ENCODE measurements at regions not wholly inside any gene's neighbourhood (a gene's known extent, or its start where the extent isn't known, plus 50 kb on each side); places are given as distances from the start of the nearest gene placed in this dataset.

DNA sequence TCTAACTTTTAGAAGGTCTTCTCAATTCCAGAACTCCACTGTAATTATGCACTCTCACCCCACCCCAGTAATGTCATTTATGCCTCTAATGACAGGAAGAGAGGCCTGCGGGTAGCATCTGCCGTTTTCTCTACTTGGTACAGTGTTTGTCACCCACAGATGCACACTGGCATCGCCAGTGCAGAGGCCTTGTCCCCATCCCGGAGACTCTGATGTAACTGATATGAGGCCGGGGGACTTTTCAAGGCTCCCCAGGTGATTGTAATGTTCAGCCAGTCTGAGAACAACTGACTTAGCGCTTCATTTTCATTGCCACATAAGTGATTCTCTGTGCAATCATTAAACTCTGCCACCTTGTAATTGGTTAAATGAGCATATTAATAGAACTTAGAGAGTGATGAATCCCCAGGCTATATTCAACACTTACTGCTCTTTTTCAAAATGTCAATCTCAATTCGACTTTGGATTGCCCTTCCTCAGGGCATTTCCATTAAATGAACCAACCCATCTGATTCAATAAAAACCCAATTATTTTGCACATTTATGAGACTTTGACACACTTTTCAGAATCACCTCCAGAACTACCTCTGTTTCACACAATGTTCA is 113.2 kb downstream of the HERPUD2 start:
- peak; percentile 17 for DNase-seq

- DNase-seq: no peak
These were observed 118.8 kb downstream of the HERPUD2 start for GRCh38 chr7:35576031-35576573.

DNA sequence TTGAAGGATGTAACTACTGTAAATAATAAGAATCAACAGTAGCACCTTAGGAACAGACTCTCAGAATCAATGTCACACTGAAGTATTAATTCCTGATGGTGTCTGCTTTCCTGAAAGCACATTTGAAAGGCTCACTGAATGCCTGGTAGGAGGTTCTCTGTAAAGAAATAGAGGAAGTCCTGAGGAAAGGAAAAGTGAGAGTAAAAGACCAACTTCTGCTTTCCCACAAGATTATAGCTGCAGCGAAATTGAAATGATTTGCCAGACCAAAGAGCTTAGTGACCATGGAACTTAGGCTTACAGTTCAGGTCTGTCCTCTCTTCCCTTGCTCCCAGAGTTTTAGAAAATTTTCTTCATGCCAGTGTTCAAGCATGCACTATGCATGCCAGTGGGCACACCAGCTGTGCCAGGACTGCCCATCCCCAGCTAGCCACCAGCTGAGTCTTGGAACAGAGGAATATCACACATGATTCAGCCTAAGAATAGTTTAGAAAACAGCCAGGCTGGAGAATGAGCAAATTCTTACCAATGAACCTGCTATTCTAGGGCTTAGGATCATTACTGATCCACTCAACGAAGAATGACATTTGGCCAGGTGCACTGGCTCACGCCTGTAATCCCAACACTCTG is 123.2 kb downstream of the HERPUD2 start:
- no peak for DNase-seq

- DNase-seq: no peak
These were observed 124.0 kb downstream of the HERPUD2 start for GRCh38 chr7:35570937-35571336.

GRCh38 chr7:35565927-35566326 is 129.0 kb downstream of the HERPUD2 start:
- peak; percentile 70 for DNase-seq

- DNase-seq: no peak
These were observed 136.1 kb downstream of the HERPUD2 start for GRCh38 chr7:35558841-35559240.

DNA sequence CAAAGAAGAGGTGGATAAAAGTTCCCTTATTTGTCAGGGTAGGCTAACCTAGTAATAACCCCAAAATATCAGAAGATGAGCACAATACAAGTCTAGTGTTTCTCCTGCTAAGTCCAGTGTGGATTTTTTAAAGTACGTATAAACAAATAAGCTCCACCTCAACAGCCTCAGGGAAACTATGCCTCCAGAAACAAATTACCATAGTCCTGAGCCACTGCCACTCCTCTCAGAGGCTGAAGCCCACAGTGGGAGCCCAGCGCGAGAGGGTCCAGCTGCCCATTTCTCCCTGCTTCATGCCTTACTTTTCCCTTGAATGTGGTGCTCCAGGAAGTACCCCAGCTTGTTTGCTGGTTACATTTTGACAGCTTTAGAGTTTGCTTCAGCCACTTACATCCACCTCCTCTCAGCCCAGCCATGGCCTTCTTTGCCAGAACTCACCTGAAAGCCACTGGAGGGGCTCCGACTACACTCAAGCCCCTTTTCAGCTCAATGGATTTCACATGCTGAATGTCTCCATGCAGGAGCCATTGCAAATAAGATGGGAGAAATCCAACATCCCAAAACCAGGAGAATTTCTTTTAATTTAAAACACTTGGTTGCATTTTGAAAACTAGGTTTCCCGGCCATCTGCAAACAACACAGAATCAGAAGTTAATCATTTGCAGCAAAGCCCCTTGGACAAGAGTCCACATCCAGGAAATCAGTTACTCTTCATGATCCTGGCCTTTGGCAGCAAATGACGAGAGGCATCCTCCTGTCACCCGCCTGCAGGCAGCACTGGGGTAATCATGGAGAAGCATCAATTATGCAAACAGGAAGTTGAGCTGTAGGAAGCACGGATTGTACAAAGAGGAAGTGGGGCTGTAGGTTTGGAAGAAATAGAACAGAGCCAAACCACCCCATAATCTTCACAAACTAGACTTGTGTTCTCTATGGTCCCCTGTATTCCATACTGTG is 138.1 kb downstream of the HERPUD2 start:
- DNase-seq: peak; percentile 48

DNA sequence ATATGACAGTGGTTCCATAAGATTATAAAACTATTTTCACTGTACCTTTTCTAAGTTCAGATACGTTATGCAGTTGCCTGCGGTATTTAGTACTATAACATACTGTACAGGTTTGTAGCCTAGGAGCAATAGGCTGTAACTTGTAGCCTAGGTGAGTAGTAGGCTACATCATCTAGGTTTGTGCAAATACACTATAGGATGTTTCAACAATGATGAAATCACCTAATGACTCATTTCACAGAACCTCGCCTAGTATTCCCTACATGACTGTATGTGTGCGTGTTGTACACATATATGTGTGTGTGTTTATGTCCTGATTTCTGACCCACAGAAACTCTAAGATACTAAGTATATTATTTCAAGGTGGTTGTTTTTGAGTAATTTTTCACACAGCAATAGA is 139.0 kb downstream of the HERPUD2 start:
- DNase-seq: peak; percentile 10

- no peak for DNase-seq
These were observed 139.5 kb downstream of the HERPUD2 start for GRCh38 chr7:35555386-35555785.

DNA sequence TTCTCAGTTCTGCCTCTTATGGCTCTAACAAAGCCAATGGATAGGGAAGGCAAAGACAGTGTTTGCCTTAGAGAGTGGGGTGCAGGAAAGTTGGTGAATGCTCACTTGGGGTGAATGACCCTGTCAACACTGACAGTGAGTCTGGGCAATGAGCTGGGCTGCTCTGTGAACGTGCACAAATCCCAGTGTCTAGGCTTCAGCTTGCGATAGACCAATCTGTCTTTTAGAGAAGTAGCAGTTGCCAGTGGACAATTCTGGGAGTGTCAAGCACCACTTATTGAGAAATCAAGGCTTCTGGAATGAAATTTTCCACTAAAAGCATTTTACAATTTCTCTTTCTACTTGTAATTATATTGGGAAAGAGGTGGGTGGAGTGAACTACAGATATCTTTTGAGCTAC is 141.4 kb downstream of the HERPUD2 start:
- no peak for DNase-seq

GRCh38 chr7:35552691-35553090 is 142.2 kb downstream of the HERPUD2 start:
- no peak for DNase-seq

DNA sequence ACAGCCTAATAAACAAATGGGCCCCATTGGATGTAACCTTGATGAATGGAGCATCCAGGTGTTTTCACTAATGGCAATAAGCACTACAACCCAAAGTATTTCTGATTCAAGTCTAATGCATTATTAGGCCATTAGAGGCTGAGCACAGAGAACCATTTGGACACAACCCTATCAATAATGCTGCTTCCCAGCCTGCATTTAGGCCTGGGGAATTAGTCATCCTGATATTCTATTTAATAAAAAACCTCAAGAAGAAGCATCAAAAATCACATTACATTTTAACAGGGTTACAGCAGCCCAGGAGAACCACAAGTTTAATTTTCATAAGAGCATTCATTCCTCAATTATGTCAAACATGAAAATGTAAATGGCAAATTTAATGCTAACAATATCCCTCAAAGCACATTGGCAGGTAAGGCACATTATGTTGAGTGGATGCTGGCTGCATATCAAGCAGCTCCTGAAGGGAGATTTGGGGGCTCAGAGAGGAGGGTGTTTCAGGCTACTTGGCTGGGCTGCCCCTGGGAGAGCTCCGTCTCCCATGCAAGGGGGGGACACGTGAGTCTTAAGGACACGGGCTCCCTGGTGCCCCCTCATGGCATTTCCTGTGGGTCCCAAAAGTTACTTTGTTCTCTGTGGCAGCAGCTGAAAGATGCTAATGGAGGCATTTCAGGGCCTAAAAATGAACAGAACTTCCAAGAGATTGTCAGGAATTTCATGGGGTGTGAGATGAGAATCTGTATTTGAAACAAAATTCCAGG is 143.4 kb downstream of the HERPUD2 start:
- no peak for DNase-seq

DNA sequence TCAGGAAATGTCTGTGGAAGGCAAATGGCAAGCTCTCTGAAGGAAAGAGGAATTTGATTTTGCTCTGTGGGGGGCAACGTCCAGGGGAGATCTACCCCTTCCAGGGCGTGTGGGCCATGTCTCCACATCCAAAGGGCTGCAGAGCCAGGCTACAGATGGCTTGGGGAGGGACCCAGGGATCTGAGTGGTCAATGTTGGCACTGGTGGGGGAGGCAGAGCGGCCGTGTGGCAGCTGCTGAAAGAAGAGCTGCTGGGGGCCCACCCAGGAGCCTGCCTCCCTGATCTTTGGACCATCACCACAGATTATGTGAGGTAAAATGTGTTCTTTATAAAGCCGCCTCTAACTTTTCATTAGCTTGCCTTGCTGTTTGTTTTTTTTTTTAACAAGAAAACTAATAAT is 144.1 kb downstream of the HERPUD2 start:
- no peak for DNase-seq

DNA sequence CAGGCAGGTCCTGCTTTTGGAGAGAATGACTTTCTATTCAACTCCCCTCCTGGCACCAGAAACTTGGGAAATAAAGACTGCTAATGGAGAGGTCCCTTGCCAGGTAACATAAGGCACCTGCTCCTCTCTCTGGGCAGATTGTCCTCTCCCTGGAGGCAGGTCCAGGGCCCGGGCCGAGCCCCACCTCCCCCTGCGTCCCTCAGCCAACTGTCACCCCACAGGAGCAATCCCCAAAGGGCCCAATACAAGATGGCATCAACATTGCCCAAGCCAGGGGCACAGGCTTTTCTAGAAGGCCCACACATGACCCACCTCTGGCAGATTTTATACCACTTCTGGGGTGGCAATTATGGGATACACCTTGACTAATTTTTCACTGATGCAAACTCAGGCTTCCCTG is 145.2 kb downstream of the HERPUD2 start:
- no peak for DNase-seq

- no peak for DNase-seq
These were observed 146.6 kb downstream of the HERPUD2 start for GRCh38 chr7:35548291-35548690.

- no peak for DNase-seq
These were observed 148.1 kb downstream of the HERPUD2 start for GRCh38 chr7:35546691-35547429.

DNA sequence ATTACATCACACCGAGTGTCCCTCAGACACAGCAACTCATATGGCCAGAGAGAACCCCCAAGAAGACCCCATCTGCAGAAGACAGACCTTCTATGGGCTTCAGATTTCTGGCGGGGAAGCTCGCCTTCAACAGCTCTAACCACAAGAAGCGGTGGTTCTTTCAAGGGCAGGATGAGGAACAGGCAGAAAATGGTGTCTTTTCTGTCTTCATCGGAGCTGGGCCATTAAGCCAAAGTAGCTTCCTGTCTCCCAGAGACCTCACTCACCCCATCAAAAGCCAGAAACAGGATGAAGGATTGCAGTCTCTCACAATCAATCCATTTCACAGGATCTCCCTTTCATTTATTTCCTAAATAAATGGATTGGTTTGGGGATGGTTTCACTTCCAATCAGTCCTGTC is 149.1 kb downstream of the HERPUD2 start:
- DNase-seq: no peak

- no peak for DNase-seq
These were observed 150.8 kb downstream of the HERPUD2 start for GRCh38 chr7:35544028-35544742.

DNA sequence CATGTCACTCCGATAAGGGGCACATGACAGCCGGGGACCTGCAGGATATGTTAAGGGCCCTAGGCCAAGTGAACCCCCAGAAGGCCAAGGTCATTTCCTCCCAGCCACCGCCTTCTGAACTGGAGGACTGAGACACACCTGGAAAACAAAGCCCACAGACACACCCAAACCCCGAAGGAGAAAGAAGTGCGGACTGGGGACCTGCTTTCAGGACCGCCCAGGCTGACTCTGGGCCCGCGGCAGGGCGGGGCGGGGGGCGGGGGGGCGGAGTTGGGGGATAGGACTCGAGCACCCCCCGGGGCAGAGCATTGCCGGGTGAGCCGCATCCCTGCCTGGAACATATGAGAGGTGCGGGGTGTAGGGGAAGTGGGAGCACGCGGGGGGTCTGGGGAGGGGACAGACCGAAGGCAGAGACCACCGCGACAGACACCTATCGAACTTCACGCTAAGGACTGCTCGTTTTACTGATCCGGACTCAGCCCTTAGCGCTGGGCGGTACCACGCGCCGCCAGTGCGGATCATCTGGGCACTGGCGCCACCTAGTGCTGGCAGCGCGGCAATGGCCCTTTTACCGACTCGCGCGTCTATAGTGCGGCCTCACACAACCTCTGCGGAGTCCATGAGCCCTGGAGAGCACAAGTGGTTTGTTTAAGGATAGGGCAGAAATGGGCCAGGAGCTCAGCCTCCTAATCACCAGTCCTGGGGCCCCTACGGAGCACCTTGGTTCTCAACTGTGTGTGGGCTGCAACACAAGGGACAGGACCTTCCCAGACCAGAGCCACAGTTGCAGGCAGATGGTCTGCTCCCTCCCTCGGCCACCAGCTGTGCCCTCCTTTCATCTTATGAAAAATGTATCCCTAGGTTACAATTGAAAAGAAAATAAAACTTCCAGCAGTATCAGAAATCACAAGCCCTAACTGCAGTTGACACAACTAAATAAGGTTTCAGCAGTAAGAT is 157.6 kb downstream of the HERPUD2 start:
- peak; percentile 79 for DNase-seq

DNA sequence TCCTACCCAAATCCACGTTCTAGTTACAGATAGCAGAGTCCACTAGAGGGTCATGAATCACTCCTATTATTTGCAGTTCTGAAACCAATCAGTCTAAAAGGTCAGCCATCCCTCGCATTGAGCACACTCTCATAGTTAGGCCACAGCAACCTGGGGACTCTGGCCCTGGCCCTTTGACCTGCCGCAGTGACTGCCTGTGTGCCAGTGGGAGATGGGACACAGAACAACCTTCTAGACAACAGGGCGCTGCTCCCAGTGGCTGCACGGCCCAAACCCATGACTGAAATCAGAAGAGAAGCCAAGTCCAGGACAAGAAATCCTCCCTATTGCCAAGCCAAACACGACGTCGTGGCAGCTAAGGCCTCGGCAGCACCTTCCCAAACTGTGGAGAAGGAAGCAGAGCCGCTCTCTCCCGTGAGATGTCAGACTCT is 158.5 kb downstream of the HERPUD2 start:
- DNase-seq: no peak

All from NCI-H69 (cell line).